SK-N-SH treated with all-trans-retinoic acid at 6 μM for 48 hours (cell line): ENCODE measurements at regions not wholly inside any gene's neighbourhood (a gene's known extent, or its start where the extent isn't known, plus 50 kb on each side); places are given as distances from the start of the nearest gene placed in this dataset.

ENCODE experiments used
- ATAC-seq: fragments of 200-7000 bp; cut with Tn5 transposase; 3 replicates; pipeline ENCODE4 v1.9.1; 2020; ENCODE audit warnings: mild to moderate bottlenecking, moderate library complexity
- ARNTL ChIP-seq: fragments of 450-650 bp; formaldehyde crosslinking; IDR thresholded peaks from 2 replicates; pipeline ENCODE4 v1.5.0; 2020; ENCODE audit warnings: low read depth, mild to moderate bottlenecking, moderate library complexity, borderline replicate concordance
- CSDC2 ChIP-seq: fragments of 250-450 bp; sonication (Bioruptor Pico); IDR thresholded peaks from 2 replicates; pipeline ENCODE4 v1.5.0; 2020; ENCODE audit warnings: mild to moderate bottlenecking, moderate library complexity
- ESRRG ChIP-seq: fragments of 250-450 bp; sonication (Bioruptor Pico); IDR thresholded peaks from 2 replicates; pipeline ENCODE4 v1.6.1; 2021; ENCODE audit warnings: mild to moderate bottlenecking
- GLIS3 ChIP-seq: fragments of 250-450 bp; sonication (Bioruptor Pico); IDR thresholded peaks from 2 replicates; pipeline ENCODE4 v1.5.0; 2020; ENCODE audit warnings: mild to moderate bottlenecking, moderate library complexity
- PPARA ChIP-seq: fragments of 250-450 bp; sonication (Bioruptor Pico); IDR thresholded peaks from 2 replicates; pipeline ENCODE4 v1.5.0; 2020; ENCODE audit warnings: mild to moderate bottlenecking, borderline replicate concordance
- SNAI2 ChIP-seq: fragments of 250-450 bp; sonication (Bioruptor Pico); IDR thresholded peaks from 2 replicates; pipeline ENCODE4 v1.5.0; 2020; ENCODE audit warnings: mild to moderate bottlenecking, moderate library complexity
- TOX ChIP-seq: fragments of 250-450 bp; sonication (Bioruptor Pico); IDR thresholded peaks from 2 replicates; pipeline ENCODE4 v1.8.0; 2021; ENCODE audit warnings: mild to moderate bottlenecking, moderate library complexity, borderline replicate concordance
- ZC3H10 ChIP-seq: fragments of 250-450 bp; sonication (Bioruptor Pico); IDR thresholded peaks from 2 replicates; pipeline ENCODE4 v1.5.1; 2021; ENCODE audit warnings: mild to moderate bottlenecking, moderate library complexity
- ZFP3 ChIP-seq: fragments of 250-450 bp; sonication (Bioruptor Pico); IDR thresholded peaks from 2 replicates; pipeline ENCODE4 v1.5.0; 2020; ENCODE audit warnings: mild to moderate bottlenecking, moderate library complexity
- ZNF8 ChIP-seq: fragments of 450-650 bp; formaldehyde crosslinking; IDR thresholded peaks from 2 replicates; pipeline ENCODE4 v1.5.0; 2020; ENCODE audit warnings: mild to moderate bottlenecking, moderate library complexity
- TF ChIP-seq, protein P1 (sequence below): fragments of 250-450 bp; sonication (Bioruptor Pico); IDR thresholded peaks from 2 replicates; pipeline ENCODE4 v1.5.1; 2021; ENCODE audit warnings: mild to moderate bottlenecking, moderate library complexity
- TF ChIP-seq, protein P2 (sequence below): fragments of 250-450 bp; sonication (Bioruptor Pico); IDR thresholded peaks from 2 replicates; pipeline ENCODE4 v1.5.0; 2020; ENCODE audit warnings: mild to moderate bottlenecking, moderate library complexity
- TF ChIP-seq, protein P3 (sequence below): fragments of 250-450 bp; sonication (Bioruptor Pico); IDR thresholded peaks from 2 replicates; pipeline ENCODE4 v1.8.0; 2020; ENCODE audit warnings: mild to moderate bottlenecking, moderate library complexity, borderline replicate concordance
- TF ChIP-seq, protein P4 (sequence below): fragments of 250-450 bp; sonication (Bioruptor Pico); IDR thresholded peaks from 2 replicates; pipeline ENCODE4 v1.5.1; 2020; ENCODE audit warnings: low read depth, mild to moderate bottlenecking, moderate library complexity

DNA sequence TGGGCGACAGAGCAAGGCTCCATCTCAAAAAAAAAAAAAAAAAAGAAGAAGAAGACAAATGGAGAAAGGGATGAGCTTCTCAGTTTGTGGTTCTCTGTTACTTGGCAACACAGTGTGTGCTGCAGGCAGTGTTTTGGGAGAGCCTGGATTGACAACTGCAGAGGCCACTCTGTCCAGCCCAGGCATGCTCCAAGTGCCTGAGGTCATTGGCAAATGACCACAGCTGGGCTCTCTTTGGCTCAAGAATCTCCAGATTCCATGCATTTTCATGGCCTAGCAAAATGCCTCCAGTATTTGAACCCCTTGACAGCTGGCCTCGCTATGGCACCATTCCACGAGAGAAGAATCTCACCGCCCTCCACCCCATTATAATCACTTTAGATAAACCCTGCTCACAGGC, 126.2 kb downstream of the ANKRD60 start:
- TF ChIP-seq, protein P1, sequence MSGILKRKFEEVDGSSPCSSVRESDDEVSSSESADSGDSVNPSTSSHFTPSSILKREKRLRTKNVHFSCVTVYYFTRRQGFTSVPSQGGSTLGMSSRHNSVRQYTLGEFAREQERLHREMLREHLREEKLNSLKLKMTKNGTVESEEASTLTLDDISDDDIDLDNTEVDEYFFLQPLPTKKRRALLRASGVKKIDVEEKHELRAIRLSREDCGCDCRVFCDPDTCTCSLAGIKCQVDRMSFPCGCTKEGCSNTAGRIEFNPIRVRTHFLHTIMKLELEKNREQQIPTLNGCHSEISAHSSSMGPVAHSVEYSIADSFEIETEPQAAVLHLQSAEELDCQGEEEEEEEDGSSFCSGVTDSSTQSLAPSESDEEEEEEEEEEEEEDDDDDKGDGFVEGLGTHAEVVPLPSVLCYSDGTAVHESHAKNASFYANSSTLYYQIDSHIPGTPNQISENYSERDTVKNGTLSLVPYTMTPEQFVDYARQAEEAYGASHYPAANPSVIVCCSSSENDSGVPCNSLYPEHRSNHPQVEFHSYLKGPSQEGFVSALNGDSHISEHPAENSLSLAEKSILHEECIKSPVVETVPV (CRISPR knock-in tag) = no peak
- no peak for TF ChIP-seq ZFP3 (CRISPR knock-in tag)
- TF ChIP-seq ZC3H10 (CRISPR knock-in tag) = no peak
- no peak for TF ChIP-seq ARNTL (CRISPR knock-in tag)
- TF ChIP-seq SNAI2 (CRISPR knock-in tag) = no peak
- TF ChIP-seq TOX (CRISPR knock-in tag) = no peak
- TF ChIP-seq PPARA (CRISPR knock-in tag) = no peak
- TF ChIP-seq, protein P2, sequence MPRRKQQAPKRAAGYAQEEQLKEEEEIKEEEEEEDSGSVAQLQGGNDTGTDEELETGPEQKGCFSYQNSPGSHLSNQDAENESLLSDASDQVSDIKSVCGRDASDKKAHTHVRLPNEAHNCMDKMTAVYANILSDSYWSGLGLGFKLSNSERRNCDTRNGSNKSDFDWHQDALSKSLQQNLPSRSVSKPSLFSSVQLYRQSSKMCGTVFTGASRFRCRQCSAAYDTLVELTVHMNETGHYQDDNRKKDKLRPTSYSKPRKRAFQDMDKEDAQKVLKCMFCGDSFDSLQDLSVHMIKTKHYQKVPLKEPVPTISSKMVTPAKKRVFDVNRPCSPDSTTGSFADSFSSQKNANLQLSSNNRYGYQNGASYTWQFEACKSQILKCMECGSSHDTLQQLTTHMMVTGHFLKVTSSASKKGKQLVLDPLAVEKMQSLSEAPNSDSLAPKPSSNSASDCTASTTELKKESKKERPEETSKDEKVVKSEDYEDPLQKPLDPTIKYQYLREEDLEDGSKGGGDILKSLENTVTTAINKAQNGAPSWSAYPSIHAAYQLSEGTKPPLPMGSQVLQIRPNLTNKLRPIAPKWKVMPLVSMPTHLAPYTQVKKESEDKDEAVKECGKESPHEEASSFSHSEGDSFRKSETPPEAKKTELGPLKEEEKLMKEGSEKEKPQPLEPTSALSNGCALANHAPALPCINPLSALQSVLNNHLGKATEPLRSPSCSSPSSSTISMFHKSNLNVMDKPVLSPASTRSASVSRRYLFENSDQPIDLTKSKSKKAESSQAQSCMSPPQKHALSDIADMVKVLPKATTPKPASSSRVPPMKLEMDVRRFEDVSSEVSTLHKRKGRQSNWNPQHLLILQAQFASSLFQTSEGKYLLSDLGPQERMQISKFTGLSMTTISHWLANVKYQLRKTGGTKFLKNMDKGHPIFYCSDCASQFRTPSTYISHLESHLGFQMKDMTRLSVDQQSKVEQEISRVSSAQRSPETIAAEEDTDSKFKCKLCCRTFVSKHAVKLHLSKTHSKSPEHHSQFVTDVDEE (CRISPR knock-in tag) = no peak
- TF ChIP-seq, protein P3, sequence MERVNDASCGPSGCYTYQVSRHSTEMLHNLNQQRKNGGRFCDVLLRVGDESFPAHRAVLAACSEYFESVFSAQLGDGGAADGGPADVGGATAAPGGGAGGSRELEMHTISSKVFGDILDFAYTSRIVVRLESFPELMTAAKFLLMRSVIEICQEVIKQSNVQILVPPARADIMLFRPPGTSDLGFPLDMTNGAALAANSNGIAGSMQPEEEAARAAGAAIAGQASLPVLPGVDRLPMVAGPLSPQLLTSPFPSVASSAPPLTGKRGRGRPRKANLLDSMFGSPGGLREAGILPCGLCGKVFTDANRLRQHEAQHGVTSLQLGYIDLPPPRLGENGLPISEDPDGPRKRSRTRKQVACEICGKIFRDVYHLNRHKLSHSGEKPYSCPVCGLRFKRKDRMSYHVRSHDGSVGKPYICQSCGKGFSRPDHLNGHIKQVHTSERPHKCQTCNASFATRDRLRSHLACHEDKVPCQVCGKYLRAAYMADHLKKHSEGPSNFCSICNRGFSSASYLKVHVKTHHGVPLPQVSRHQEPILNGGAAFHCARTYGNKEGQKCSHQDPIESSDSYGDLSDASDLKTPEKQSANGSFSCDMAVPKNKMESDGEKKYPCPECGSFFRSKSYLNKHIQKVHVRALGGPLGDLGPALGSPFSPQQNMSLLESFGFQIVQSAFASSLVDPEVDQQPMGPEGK (CRISPR knock-in tag) = no peak
- TF ChIP-seq, all 23 proteins: peak for 0
- ATAC-seq = 0 out of 3 replicates have a peak, but pooled peaks have one; percentile 34

DNA sequence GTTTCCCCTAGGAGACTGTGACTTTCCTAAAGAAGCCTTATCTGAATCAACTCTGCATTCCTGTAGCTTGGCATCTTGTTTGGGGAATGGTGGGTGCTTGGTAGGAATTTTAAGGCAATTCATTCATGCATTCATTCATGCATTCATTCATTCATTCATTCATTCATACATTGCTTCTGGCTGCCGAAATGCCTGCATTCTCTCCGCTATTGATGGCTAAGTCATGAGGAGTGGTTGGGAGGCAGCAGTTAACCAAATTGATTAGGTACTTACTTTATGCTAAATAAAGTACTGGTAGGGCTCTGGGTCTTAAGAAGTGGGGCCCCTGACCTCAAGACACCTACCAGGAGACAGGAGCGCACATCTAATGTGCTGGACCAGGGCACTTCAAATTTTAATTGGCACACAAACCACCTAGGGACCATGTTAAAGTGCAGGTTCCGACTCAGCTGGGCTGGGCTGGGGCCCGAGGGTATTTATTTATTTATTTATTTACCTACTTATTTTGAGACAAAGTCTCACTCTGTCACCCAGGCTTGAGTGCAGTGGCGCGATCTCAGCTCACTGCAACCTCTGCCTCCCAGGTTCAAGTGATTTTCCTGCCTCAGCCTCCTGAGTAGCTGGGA, 127.6 kb downstream of the ANKRD60 start:
- no peak for TF ChIP-seq ZFP3 (CRISPR knock-in tag)
- no peak for TF ChIP-seq ESRRG (CRISPR knock-in tag)
- no peak for TF ChIP-seq PPARA (CRISPR knock-in tag)
- TF ChIP-seq ZC3H10 (CRISPR knock-in tag) = no peak
- TF ChIP-seq TOX (CRISPR knock-in tag) = no peak
- TF ChIP-seq CSDC2 (CRISPR knock-in tag) = no peak
- TF ChIP-seq, protein P4, sequence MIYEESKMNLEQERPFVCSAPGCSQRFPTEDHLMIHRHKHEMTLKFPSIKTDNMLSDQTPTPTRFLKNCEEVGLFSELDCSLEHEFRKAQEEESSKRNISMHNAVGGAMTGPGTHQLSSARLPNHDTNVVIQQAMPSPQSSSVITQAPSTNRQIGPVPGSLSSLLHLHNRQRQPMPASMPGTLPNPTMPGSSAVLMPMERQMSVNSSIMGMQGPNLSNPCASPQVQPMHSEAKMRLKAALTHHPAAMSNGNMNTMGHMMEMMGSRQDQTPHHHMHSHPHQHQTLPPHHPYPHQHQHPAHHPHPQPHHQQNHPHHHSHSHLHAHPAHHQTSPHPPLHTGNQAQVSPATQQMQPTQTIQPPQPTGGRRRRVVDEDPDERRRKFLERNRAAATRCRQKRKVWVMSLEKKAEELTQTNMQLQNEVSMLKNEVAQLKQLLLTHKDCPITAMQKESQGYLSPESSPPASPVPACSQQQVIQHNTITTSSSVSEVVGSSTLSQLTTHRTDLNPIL (CRISPR knock-in tag) = no peak
- TF ChIP-seq, protein P2 (CRISPR knock-in tag) = no peak
- TF ChIP-seq ARNTL (CRISPR knock-in tag) = no peak
- no peak for TF ChIP-seq SNAI2 (CRISPR knock-in tag)
- ATAC-seq = no peak

DNA sequence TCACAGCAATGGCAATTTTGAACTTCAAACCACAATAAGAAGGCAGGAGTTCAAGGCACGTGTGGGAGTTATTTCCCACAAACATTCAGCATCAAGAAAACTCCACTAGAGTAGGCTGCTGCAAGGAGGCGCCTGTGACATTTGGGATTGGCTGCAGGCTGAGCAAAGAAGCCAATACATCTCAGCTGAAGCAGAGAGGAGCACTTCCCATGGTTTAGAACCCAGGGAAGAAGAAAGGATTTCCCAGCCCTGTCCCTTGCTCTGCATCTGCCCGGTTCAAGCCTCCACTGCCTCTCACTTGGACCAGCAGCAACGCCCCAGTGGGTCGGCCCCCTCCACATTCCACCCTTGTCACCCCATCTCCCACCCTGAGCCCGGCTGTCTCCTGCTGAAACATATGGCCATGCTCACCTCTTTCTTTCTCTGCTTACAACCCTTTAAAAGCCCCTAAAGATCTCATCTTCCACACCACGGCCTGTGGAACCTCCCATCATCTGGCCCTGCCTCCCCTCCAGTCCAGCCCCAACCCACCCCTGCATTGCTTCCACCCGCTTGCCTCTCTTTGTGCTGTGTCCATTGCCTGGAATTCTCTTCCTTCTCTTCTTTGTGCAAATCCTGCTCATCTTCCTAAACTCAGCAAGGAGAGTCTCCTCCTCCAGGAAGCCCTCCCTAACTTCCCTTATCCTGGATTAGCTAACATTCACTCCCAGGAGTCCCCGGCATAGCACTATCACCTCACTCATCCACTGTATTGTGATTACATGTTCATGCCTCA, 128.3 kb downstream of the ANKRD60 start:
- ATAC-seq = no peak
- TF ChIP-seq PPARA (CRISPR knock-in tag) (no peak), SNAI2 (CRISPR knock-in tag) (no peak), ZNF8 (CRISPR knock-in tag) (no peak), GLIS3 (CRISPR knock-in tag) (no peak)
